CD4-positive, alpha-beta T cell (primary cell): ENCODE measurements at regions not wholly inside any gene's neighbourhood (a gene's known extent, or its start where the extent isn't known, plus 50 kb on each side); places are given as distances from the start of the nearest gene placed in this dataset.

ENCODE experiments used
- ATAC-seq: fragments of 200-7000 bp; cut with Tn5 transposase; one replicate; pipeline ENCODE4 v1.10.0; 2022; ENCODE audit warnings: mild to moderate bottlenecking; ENCODE audit not compliant: poor library complexity
- CTCF ChIA-PET: fragments of 350-600 bp; sonication (Branson Sonifier 250); formaldehyde crosslinking; loops from one replicate; lab custom pipeline; 2021; ENCODE audit warnings: antibody characterized with exemption, inconsistent platforms; lab: Charles Lee
- POLR2A ChIA-PET: fragments of 350-600 bp; sonication (Branson Sonifier 250); formaldehyde crosslinking; loops from one replicate; lab custom pipeline; 2021; ENCODE audit warnings: antibody characterized with exemption, inconsistent platforms; lab: Charles Lee
- DNase-seq, 14 experiments: peaks; one replicate each; pipeline ENCODE4 v3.0.0-alpha.2; 2013 to 2020; ENCODE audit warnings: mixed read lengths in 2 of 14
- H3K27ac ChIP-seq, 2 donors: one replicate each; pipeline versions ENCODE4 v1.5.1 to v1.7.0; 2013; ENCODE audit warnings: low read length in 2 of 2, low read depth in 1 of 2, mild to moderate bottlenecking in 1 of 2
- H3K27me3 ChIP-seq, 2 experiments: 1 replicate in 1 of 2; 2 replicates in 1 of 2; pipeline versions ENCODE4 v1.6.1 to v1.7.0; 2013; ENCODE audit warnings: low read length in 2 of 2, control low read depth in 1 of 2, mild to moderate bottlenecking in 1 of 2, moderate library complexity in 1 of 2; ENCODE audit not compliant: insufficient read depth in 2 of 2, control insufficient read depth in 1 of 2
- H3K36me3 ChIP-seq: one replicate; pipeline ENCODE4 v1.6.1; 2013; ENCODE audit warnings: low read length, control low read depth; ENCODE audit not compliant: insufficient read depth
- H3K4me1 ChIP-seq: one replicate; pipeline ENCODE4 v1.6.1; 2013; ENCODE audit warnings: low read length, control low read depth; ENCODE audit not compliant: insufficient read depth
- H3K4me3 ChIP-seq: one replicate; pipeline ENCODE4 v1.5.1; 2013; ENCODE audit warnings: mild to moderate bottlenecking, low read length, moderate library complexity
- H3K9me3 ChIP-seq, 2 experiments: 1 replicate in 1 of 2; 2 replicates in 1 of 2; pipeline versions ENCODE4 v1.6.1 to v1.7.0; 2013; ENCODE audit warnings: low read length in 2 of 2, mild to moderate bottlenecking in 2 of 2, control low read depth in 1 of 2, moderate library complexity in 1 of 2; ENCODE audit not compliant: control insufficient read depth in 1 of 2, insufficient read depth in 1 of 2
- H3K27ac Mint-ChIP-seq: one replicate; pipeline ENCODE4 v1.8.0; 2020; ENCODE audit warnings: mixed read lengths
- H3K27me3 Mint-ChIP-seq: one replicate; pipeline ENCODE4 v1.8.0; 2021; ENCODE audit warnings: mixed read lengths
- H3K36me3 Mint-ChIP-seq: one replicate; pipeline ENCODE4 v1.8.0; 2021; ENCODE audit warnings: low read depth, mixed read lengths
- H3K4me1 Mint-ChIP-seq: one replicate; pipeline ENCODE4 v1.8.0; 2021; ENCODE audit warnings: low read depth, mixed read lengths
- H3K4me3 Mint-ChIP-seq: one replicate; pipeline ENCODE4 v1.8.0; 2020; ENCODE audit warnings: mild to moderate bottlenecking, mixed read lengths
- H3K9me3 Mint-ChIP-seq: one replicate; pipeline ENCODE4 v1.8.0; 2020; ENCODE audit warnings: mixed read lengths
- CTCF ChIP-seq: fragments of 200-600 bp; IDR thresholded peaks from one replicate; pipeline ENCODE4 v1.8.0; 2022; ENCODE audit warnings: antibody characterized with exemption, mild to moderate bottlenecking
- intact Hi-C, 2 experiments: fragments of 100-400 bp; cut with DNase I in 1 of 2; cut with micrococcal nuclease in 1 of 2; formaldehyde crosslinking; loops; one replicate each; pipeline versions ENCODE4 v1.15.1 to v1.9.0; 2023 to 2025; cut with DNase I, micrococcal nuclease

DNA sequence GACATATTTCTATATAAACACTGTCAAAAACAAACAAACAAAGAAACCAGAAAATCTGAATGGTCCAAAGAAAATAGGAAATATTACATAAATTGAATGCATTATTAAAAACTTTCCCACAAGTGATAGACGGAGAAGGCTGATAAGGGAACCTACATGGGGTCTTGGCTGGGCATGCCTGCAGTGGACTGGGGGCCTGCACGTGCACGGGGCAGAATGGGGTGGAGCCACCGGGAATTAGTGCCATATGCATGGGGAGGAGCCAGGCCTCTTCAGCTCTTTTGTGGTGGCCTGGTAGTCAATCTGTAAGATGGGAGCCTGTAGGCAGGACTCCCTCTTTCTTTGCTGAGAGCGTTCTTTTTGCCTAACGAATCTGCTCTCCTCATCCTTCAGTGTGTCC lies 1031.7 kb upstream of the FBXO33 start:
- no peak for ATAC-seq
- TF ChIP-seq CTCF: no peak
- no peak for DNase-seq
- H3K9me3 ChIP-seq: peaks cover 0 to 8% of the 10 kb centered on the region in 2 experiments
- no peak overlapping the region for H3K4me3 Mint-ChIP-seq
- H3K27ac Mint-ChIP-seq: no peak overlapping the region
- ChIA-PET POLR2A (no interaction called here), CTCF (no interaction called here)
- H3K27me3 Mint-ChIP-seq: no peaks in the 10 kb centered on the region
- peaks cover 13% of the 10 kb centered on the region for H3K9me3 Mint-ChIP-seq
- no peaks in the 10 kb centered on the region for H3K36me3 ChIP-seq
- H3K4me1 ChIP-seq: no peaks in the 10 kb centered on the region
- H3K27ac ChIP-seq: no peak overlapping the region
- no peak overlapping the region for H3K4me3 ChIP-seq
- no peaks in the 10 kb centered on the region for H3K36me3 Mint-ChIP-seq
- no peaks in the 10 kb centered on the region for H3K27me3 ChIP-seq
- H3K4me1 Mint-ChIP-seq: no peaks in the 10 kb centered on the region
- intact Hi-C loops: no loop called here

DNA sequence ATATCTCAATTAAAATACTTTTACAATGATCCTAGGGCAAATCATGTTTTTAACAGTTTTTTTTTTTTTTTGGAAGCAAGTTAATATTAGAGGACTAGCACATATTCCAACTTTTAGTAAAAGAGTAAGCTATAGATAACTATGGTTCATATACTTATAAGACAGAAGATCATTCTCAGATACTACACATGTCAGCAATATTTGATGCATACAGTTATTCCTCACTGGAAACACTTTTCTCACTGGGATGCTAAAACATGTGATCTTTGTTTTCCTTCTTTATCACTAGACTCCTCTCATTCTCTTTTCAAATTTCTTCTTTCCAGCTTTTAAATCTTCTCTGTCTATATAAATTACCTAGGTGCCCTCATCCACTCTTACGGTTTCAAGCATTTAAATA lies 1020.4 kb upstream of the FBXO33 start:
- ChIA-PET CTCF (no interaction called here), POLR2A (no interaction called here)
- DNase-seq (no peak), ATAC-seq (no peak)
- peaks cover 0 to 5% of the 10 kb centered on the region in 2 experiments for H3K9me3 ChIP-seq
- Mint-ChIP-seq H3K27me3 (no peaks in the 10 kb centered on the region), H3K4me3 (no peak overlapping the region), H3K27ac (no peak overlapping the region), H3K9me3 (no peaks in the 10 kb centered on the region), H3K4me1 (no peaks in the 10 kb centered on the region), H3K36me3 (no peaks in the 10 kb centered on the region)
- intact Hi-C loops: no loop called here
- H3K4me3 ChIP-seq: no peak overlapping the region
- H3K27ac ChIP-seq: no peak overlapping the region
- no peaks in the 10 kb centered on the region for H3K27me3 ChIP-seq
- no peak for TF ChIP-seq CTCF
- H3K36me3 ChIP-seq: no peaks in the 10 kb centered on the region
- no peaks in the 10 kb centered on the region for H3K4me1 ChIP-seq

GRCh38 chr14:40447017-40447416 lies 1014.8 kb upstream of the FBXO33 start:
- Mint-ChIP-seq H3K27me3 (no peaks in the 10 kb centered on the region), H3K4me1 (no peaks in the 10 kb centered on the region), H3K36me3 (no peaks in the 10 kb centered on the region), H3K27ac (no peak overlapping the region), H3K4me3 (no peak overlapping the region), H3K9me3 (peaks cover 5% of the 10 kb centered on the region)
- DNase-seq (no peak), ATAC-seq (no peak)
- H3K36me3 ChIP-seq: no peaks in the 10 kb centered on the region
- H3K4me1 ChIP-seq: no peaks in the 10 kb centered on the region
- no peaks in the 10 kb centered on the region for H3K9me3 ChIP-seq
- intact Hi-C loops: no loop called here
- CTCF ChIA-PET: no interaction called here
- no peaks in the 10 kb centered on the region for H3K27me3 ChIP-seq
- H3K4me3 ChIP-seq: no peak overlapping the region
- POLR2A ChIA-PET: no interaction called here
- H3K27ac ChIP-seq: no peak overlapping the region
- no peak for TF ChIP-seq CTCF
